ENCODE measurements at regions not wholly inside any gene's neighbourhood (a gene's known extent, or its start where the extent isn't known, plus 50 kb on each side); places are given as distances from the start of the nearest gene placed in this dataset.

- TF ChIP-seq EZH2 (optimal IDR thresholded peaks at IDR 0.05; ENCODE audit: low read depth, low read length) (no peak), CTCF (IDR thresholded peaks at IDR 0.05; ENCODE audit: low read length) (no peak), EZH2phosphoT487 (IDR thresholded peaks at IDR 0.05; ENCODE audit: low read length) (no peak)
- no peaks in the 10 kb centered on the region for H3K27me3 ChIP-seq (replicated peaks; ENCODE audit: insufficient read depth, low read length)
Measured at GRCh38 chr14:66238969-66239368, 247.2 kb upstream of the CCDC196 start.

GRCh38 chr14:66239589-66239988 lies 246.6 kb upstream of the CCDC196 start:
- H4K20me1 ChIP-seq (ENCODE audit: insufficient read depth, low read length) = no peaks in the 10 kb centered on the region

More at GRCh38 chr14:66238969-66239368, 247.2 kb upstream of the CCDC196 start:
- Histone ChIP-seq H3K9ac (ENCODE audit: low read length) (no peak overlapping the region), H2AFZ (ENCODE audit: low read length) (no peak overlapping the region), H3K79me2 (ENCODE audit: low read length) (no peaks in the 10 kb centered on the region), H3K4me2 (ENCODE audit: low read depth, low read length) (no peak overlapping the region), H3K9me3 (replicated peaks; ENCODE audit: insufficient read depth, low read length) (no peaks in the 10 kb centered on the region), H3K36me3 (replicated peaks; ENCODE audit: insufficient read depth, low read length) (no peaks in the 10 kb centered on the region), H4K20me1 (ENCODE audit: insufficient read depth, low read length) (no peaks in the 10 kb centered on the region), H3F3A (ENCODE audit: insufficient read depth, low read length) (no peaks in the 10 kb centered on the region), H3K27ac (ENCODE audit: low read length) (no peak overlapping the region), H3K4me3 (ENCODE audit: low read length) (no peak overlapping the region), H3K4me1 (ENCODE audit: low read length) (no peaks in the 10 kb centered on the region), H3K9me2 (replicated peaks; ENCODE audit: insufficient read depth, low read length) (no peaks in the 10 kb centered on the region)
- DNase-seq = no peak

GRCh38 chr14:66240105-66240504 lies 246.1 kb upstream of the CCDC196 start:
- no peak overlapping the region for H2AFZ ChIP-seq (ENCODE audit: low read length)

More at GRCh38 chr14:66239589-66239988, 246.6 kb upstream of the CCDC196 start:
- Histone ChIP-seq H3K4me1 (ENCODE audit: low read length) (no peaks in the 10 kb centered on the region), H3K27me3 (replicated peaks; ENCODE audit: insufficient read depth, low read length) (no peaks in the 10 kb centered on the region), H3K36me3 (replicated peaks; ENCODE audit: insufficient read depth, low read length) (no peaks in the 10 kb centered on the region), H3F3A (ENCODE audit: insufficient read depth, low read length) (no peaks in the 10 kb centered on the region), H3K9me2 (replicated peaks; ENCODE audit: insufficient read depth, low read length) (no peaks in the 10 kb centered on the region), H3K27ac (ENCODE audit: low read length) (no peak overlapping the region), H3K9me3 (replicated peaks; ENCODE audit: insufficient read depth, low read length) (no peaks in the 10 kb centered on the region), H2AFZ (ENCODE audit: low read length) (no peak overlapping the region), H3K79me2 (ENCODE audit: low read length) (no peaks in the 10 kb centered on the region), H3K9ac (ENCODE audit: low read length) (no peak overlapping the region), H3K4me3 (ENCODE audit: low read length) (no peak overlapping the region), H3K4me2 (ENCODE audit: low read depth, low read length) (no peak overlapping the region)
- no peak for DNase-seq
- TF ChIP-seq EZH2 (optimal IDR thresholded peaks at IDR 0.05; ENCODE audit: low read depth, low read length) = no peak
- TF ChIP-seq CTCF (IDR thresholded peaks at IDR 0.05; ENCODE audit: low read length) = no peak
- no peak for TF ChIP-seq EZH2phosphoT487 (IDR thresholded peaks at IDR 0.05; ENCODE audit: low read length)

More at GRCh38 chr14:66240105-66240504, 246.1 kb upstream of the CCDC196 start:
- Histone ChIP-seq H3K79me2 (ENCODE audit: low read length) (no peaks in the 10 kb centered on the region), H3K36me3 (replicated peaks; ENCODE audit: insufficient read depth, low read length) (no peaks in the 10 kb centered on the region), H4K20me1 (ENCODE audit: insufficient read depth, low read length) (no peaks in the 10 kb centered on the region), H3K4me1 (ENCODE audit: low read length) (no peaks in the 10 kb centered on the region), H3K9ac (ENCODE audit: low read length) (no peak overlapping the region), H3K27me3 (replicated peaks; ENCODE audit: insufficient read depth, low read length) (no peaks in the 10 kb centered on the region), H3K4me3 (ENCODE audit: low read length) (no peak overlapping the region), H3K9me2 (replicated peaks; ENCODE audit: insufficient read depth, low read length) (no peaks in the 10 kb centered on the region), H3K4me2 (ENCODE audit: low read depth, low read length) (no peak overlapping the region), H3K9me3 (replicated peaks; ENCODE audit: insufficient read depth, low read length) (no peaks in the 10 kb centered on the region), H3K27ac (ENCODE audit: low read length) (no peak overlapping the region), H3F3A (ENCODE audit: insufficient read depth, low read length) (no peaks in the 10 kb centered on the region)
- no peak for DNase-seq
- TF ChIP-seq CTCF (IDR thresholded peaks at IDR 0.05; ENCODE audit: low read length) (no peak), EZH2phosphoT487 (IDR thresholded peaks at IDR 0.05; ENCODE audit: low read length) (no peak), EZH2 (optimal IDR thresholded peaks at IDR 0.05; ENCODE audit: low read depth, low read length) (no peak)
